Endothelial cell (in vitro differentiated cells): ENCODE measurements at regions not wholly inside any gene's neighbourhood (a gene's known extent, or its start where the extent isn't known, plus 50 kb on each side); places are given as distances from the start of the nearest gene placed in this dataset.

Experiments used
- DNase-seq: peaks from one replicate; pipeline ENCODE4 v3.0.0; 2021; ENCODE audit warnings: low spot score
- H3K27ac Mint-ChIP-seq: one replicate; pipeline ENCODE4 v1.8.0; 2021; ENCODE audit warnings: mixed read lengths, inconsistent platforms; ENCODE audit not compliant: unreplicated experiment
- H3K27me3 Mint-ChIP-seq: one replicate; pipeline ENCODE4 v1.8.0; 2021; ENCODE audit warnings: mild to moderate bottlenecking, moderate library complexity, mixed read lengths, inconsistent platforms; ENCODE audit not compliant: unreplicated experiment
- H3K36me3 Mint-ChIP-seq: one replicate; pipeline ENCODE4 v1.8.0; 2021; ENCODE audit warnings: mild to moderate bottlenecking, low read depth, mixed read lengths, inconsistent platforms; ENCODE audit not compliant: unreplicated experiment
- H3K4me1 Mint-ChIP-seq: one replicate; pipeline ENCODE4 v1.8.0; 2021; ENCODE audit warnings: mild to moderate bottlenecking, mixed read lengths, inconsistent platforms; ENCODE audit not compliant: unreplicated experiment
- H3K4me3 Mint-ChIP-seq: one replicate; pipeline ENCODE4 v1.8.0; 2021; ENCODE audit warnings: mild to moderate bottlenecking, mixed read lengths, inconsistent platforms; ENCODE audit not compliant: unreplicated experiment
- H3K9me3 Mint-ChIP-seq: one replicate; pipeline ENCODE4 v1.8.0; 2021; ENCODE audit warnings: mixed read lengths, inconsistent platforms; ENCODE audit not compliant: unreplicated experiment
- TF ChIP-seq, protein P1 (sequence below): fragments of 200-600 bp; sonication (generic); IDR thresholded peaks from one replicate; pipeline ENCODE4 v1.5.0; 2021; ENCODE audit warnings: antibody characterized with exemption; ENCODE audit not compliant: unreplicated experiment

- DNase-seq, result no peak
- H3K27ac Mint-ChIP-seq, result no peak overlapping the region
- peaks cover 2% of the 10 kb centered on the region for H3K27me3 Mint-ChIP-seq
- no peak overlapping the region for H3K4me3 Mint-ChIP-seq
- TF ChIP-seq, protein P1, sequence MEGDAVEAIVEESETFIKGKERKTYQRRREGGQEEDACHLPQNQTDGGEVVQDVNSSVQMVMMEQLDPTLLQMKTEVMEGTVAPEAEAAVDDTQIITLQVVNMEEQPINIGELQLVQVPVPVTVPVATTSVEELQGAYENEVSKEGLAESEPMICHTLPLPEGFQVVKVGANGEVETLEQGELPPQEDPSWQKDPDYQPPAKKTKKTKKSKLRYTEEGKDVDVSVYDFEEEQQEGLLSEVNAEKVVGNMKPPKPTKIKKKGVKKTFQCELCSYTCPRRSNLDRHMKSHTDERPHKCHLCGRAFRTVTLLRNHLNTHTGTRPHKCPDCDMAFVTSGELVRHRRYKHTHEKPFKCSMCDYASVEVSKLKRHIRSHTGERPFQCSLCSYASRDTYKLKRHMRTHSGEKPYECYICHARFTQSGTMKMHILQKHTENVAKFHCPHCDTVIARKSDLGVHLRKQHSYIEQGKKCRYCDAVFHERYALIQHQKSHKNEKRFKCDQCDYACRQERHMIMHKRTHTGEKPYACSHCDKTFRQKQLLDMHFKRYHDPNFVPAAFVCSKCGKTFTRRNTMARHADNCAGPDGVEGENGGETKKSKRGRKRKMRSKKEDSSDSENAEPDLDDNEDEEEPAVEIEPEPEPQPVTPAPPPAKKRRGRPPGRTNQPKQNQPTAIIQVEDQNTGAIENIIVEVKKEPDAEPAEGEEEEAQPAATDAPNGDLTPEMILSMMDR, result no peak
- no peaks in the 10 kb centered on the region for H3K4me1 Mint-ChIP-seq
- H3K36me3 Mint-ChIP-seq, result no peaks in the 10 kb centered on the region
- H3K9me3 Mint-ChIP-seq, result no peaks in the 10 kb centered on the region
These were observed 91.5 kb upstream of the ARRDC4 start for GRCh38 chr15:97868981-97869380.

- Mint-ChIP-seq H3K27me3 (peaks cover 2% of the 10 kb centered on the region), H3K4me3 (no peak overlapping the region), H3K4me1 (no peaks in the 10 kb centered on the region), H3K36me3 (no peaks in the 10 kb centered on the region), H3K9me3 (no peaks in the 10 kb centered on the region), H3K27ac (no peak overlapping the region)
- TF ChIP-seq, protein P1, result no peak
- no peak for DNase-seq
These were observed 89.7 kb upstream of the ARRDC4 start for GRCh38 chr15:97870771-97871170.

- Mint-ChIP-seq H3K9me3 (no peaks in the 10 kb centered on the region), H3K36me3 (no peaks in the 10 kb centered on the region), H3K4me1 (no peaks in the 10 kb centered on the region), H3K27me3 (peaks cover 4% of the 10 kb centered on the region), H3K27ac (no peak overlapping the region), H3K4me3 (no peak overlapping the region)
- TF ChIP-seq, protein P1, result no peak
- DNase-seq, result no peak
These were observed 86.4 kb upstream of the ARRDC4 start for GRCh38 chr15:97874139-97874538.

GRCh38 chr15:97875025-97875512, 85.4 kb upstream of the ARRDC4 start:
- no peak for DNase-seq
- H3K4me1 Mint-ChIP-seq, result no peaks in the 10 kb centered on the region
- H3K9me3 Mint-ChIP-seq, result no peaks in the 10 kb centered on the region
- no peak overlapping the region for H3K4me3 Mint-ChIP-seq
- no peak overlapping the region for H3K27ac Mint-ChIP-seq
- H3K36me3 Mint-ChIP-seq, result no peaks in the 10 kb centered on the region
- TF ChIP-seq, protein P1, result no peak
- H3K27me3 Mint-ChIP-seq, result peaks cover 4% of the 10 kb centered on the region

DNA sequence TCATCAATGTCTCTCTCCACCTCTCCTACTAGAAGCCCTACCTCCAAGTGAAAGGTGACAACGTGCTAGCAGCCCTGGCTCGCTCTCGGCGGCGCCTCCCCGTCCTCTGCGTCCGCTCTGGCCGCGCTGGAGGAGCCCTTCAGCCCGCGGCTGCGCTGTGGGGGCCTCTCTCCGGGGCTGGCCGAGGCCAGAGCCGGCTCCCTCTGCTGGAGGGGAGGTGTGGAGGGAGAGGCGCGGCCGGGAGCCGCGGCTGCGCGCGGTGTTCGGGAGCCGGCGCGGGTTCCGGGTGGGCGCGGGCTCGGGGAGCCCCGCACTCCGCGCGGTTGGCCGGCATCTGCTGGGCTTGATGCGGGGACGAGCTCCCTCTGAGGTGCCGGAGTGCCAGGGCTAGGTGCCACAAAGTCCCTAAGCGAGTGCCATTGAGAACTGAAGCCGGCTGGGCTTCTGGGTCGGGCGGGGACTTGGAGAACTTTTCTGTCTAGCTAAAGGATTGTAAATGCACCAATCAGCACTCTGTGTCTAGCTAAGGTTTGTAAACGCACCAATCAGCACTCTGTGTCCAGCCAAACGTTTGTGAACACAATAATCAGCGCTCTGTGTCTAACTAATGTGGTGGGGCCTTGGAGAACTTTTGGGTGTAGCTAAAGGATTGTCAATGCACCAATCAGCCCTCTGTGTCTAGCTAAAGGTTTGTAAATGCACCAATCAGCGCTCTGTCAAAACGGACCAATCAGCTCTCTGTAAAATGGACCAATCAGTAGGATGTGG, 84.8 kb upstream of the ARRDC4 start:
- Mint-ChIP-seq H3K4me1 (no peaks in the 10 kb centered on the region), H3K27ac (no peak overlapping the region), H3K9me3 (no peaks in the 10 kb centered on the region), H3K4me3 (no peak overlapping the region), H3K36me3 (no peaks in the 10 kb centered on the region), H3K27me3 (peaks cover 4% of the 10 kb centered on the region)
- peak; percentile 33 for DNase-seq
- TF ChIP-seq, protein P1, result no peak
